GM19395 (cell line): ENCODE measurements at regions not wholly inside any gene's neighbourhood (a gene's known extent, or its start where the extent isn't known, plus 50 kb on each side); places are given as distances from the start of the nearest gene placed in this dataset.
"Not testable (repeated sequence)": the region's sequence is repeated elsewhere in the genome, so short reads cannot be mapped to it uniquely, and the experiment has no call there.

ENCODE experiments used
- ATAC-seq: cut with Tn5 transposase; IDR thresholded peaks from one replicate; pipeline ENCODE4 v1.9.1; 2021; ENCODE audit warnings: mild to moderate bottlenecking, moderate library complexity; ENCODE audit not compliant: unreplicated experiment

GRCh38 chr1:71345491-71345890 lies 264.7 kb upstream of the ZRANB2 start:
- no peak for ATAC-seq

- no peak for ATAC-seq
Observed at GRCh38 chr1:71343686-71344416, 263.0 kb upstream of the ZRANB2 start.

- ATAC-seq: no peak
Observed at GRCh38 chr1:71339238-71339637, 258.4 kb upstream of the ZRANB2 start.

GRCh38 chr1:71330991-71331390 lies 250.2 kb upstream of the ZRANB2 start:
- ATAC-seq: no peak

GRCh38 chr1:71324671-71325267 lies 243.9 kb upstream of the ZRANB2 start:
- no peak for ATAC-seq

GRCh38 chr1:71312545-71312944 lies 231.7 kb upstream of the ZRANB2 start:
- ATAC-seq: no peak

GRCh38 chr1:71311376-71311775 lies 230.5 kb upstream of the ZRANB2 start:
- no peak for ATAC-seq

- ATAC-seq: peak; percentile 87
Observed at GRCh38 chr1:71307451-71307850, 226.6 kb upstream of the ZRANB2 start.

- ATAC-seq: no peak
Observed at GRCh38 chr1:71304125-71304524, 223.3 kb upstream of the ZRANB2 start.

- ATAC-seq: no peak
Observed at GRCh38 chr1:71303617-71304041, 222.8 kb upstream of the ZRANB2 start.

GRCh38 chr1:71298633-71299032 lies 217.8 kb upstream of the ZRANB2 start:
- no peak for ATAC-seq

- ATAC-seq: no peak
Observed at GRCh38 chr1:71296551-71297134, 215.8 kb upstream of the ZRANB2 start.

- no peak for ATAC-seq
Observed at GRCh38 chr1:71295350-71295749, 214.5 kb upstream of the ZRANB2 start.

- ATAC-seq: no peak
Observed at GRCh38 chr1:71294178-71294577, 213.3 kb upstream of the ZRANB2 start.

- no peak for ATAC-seq
Observed at GRCh38 chr1:71292203-71292602, 211.4 kb upstream of the ZRANB2 start.

- ATAC-seq: not testable (repeated sequence)
Observed at GRCh38 chr1:71290506-71291237, 209.8 kb upstream of the ZRANB2 start.

GRCh38 chr1:71285529-71285928 lies 204.7 kb upstream of the ZRANB2 start:
- ATAC-seq: no peak

GRCh38 chr1:71276466-71276865 lies 195.6 kb upstream of the ZRANB2 start:
- no peak for ATAC-seq

- ATAC-seq: no peak
Observed at GRCh38 chr1:71273334-71273733, 192.5 kb upstream of the ZRANB2 start.

GRCh38 chr1:71270394-71270915 lies 189.6 kb upstream of the ZRANB2 start:
- ATAC-seq: no peak

GRCh38 chr1:71269818-71270217 lies 189.0 kb upstream of the ZRANB2 start:
- no peak for ATAC-seq
